T-helper 2 cell treated with Interferon-gamma antibody and Interleukin-4, amounts not matched to agents 100 ng/mL and 5 ng/mL, for 36 hours (primary cell): ENCODE measurements at regions not wholly inside any gene's neighbourhood (a gene's known extent, or its start where the extent isn't known, plus 50 kb on each side); places are given as distances from the start of the nearest gene placed in this dataset.

Source experiments
- intact Hi-C: fragments of 100-400 bp; cut with micrococcal nuclease; formaldehyde crosslinking; loops from one replicate; pipeline ENCODE4 v1.15.1; 2023

DNA sequence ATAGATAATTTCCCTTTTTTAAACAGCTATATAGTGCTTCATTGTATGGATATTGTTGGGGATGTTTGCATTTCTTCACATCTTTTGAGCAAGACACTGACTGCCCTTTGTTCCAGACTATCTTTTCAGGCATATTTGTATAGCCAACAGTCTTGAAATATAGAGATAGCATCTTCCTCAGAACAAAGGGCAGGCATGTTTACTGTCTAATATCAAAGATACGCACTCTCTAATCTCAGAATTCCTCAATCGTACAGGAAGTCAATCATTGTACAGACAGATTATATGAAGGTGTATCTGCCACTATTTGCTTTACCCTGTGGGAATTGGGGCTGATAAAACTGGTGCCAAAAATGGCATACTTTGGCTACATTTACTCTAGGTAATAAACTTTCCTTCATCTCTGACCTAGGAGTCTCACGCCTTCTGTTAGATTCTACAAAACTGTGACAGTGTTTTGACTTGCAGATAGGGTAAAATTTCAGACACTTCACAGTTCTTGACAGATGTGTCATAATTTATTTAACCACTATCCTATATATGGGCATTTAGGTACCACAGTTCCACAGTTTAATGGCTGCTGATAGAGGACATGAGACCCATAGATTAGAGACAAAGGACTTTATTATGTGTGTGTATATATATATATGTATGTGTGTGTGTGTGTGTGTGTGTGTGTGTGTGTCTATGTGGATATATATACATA lies 321.0 kb downstream of the IGSF11 start:
- intact Hi-C loops: no loop called here

DNA sequence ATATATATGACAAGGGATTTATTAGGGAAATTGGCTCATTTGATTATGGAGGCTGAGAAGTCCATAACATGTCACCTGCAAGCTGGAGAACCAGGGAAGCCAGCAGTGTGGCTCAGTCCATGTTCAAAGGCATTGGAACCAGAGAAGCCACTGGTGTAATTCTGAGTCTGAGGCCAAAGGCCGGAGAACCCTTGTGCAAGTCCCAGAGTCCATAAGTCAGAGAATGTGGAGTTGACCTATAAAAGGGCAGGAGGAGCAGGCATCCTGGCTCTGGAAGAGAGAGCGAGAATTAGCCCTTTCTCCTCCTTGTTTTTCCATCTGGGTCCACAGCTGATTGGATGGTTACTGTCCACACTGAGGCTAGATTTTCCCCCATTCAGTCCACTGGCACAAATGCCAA lies 319.8 kb downstream of the IGSF11 start:
- intact Hi-C loops: no loop called here

DNA sequence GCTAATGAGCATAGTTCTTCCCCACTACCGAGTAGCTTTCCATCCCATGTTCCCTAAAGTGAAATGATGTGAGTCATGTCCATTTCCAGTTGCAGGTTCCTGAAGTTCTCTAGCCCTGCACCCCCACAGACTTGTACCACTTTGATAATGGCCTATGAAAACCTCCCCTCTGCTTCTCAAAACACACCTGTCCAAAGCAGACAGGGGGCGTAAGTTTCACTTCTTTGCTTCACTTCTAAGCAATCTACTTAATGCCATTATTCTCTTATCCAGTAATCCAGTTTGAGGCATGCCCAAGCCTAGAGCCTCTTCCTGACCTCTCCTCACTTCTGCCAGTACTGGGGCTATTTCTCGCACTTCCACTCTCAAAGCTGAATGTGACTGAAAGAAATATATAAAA lies 305.1 kb downstream of the IGSF11 start:
- intact Hi-C loops: no loop called here

DNA sequence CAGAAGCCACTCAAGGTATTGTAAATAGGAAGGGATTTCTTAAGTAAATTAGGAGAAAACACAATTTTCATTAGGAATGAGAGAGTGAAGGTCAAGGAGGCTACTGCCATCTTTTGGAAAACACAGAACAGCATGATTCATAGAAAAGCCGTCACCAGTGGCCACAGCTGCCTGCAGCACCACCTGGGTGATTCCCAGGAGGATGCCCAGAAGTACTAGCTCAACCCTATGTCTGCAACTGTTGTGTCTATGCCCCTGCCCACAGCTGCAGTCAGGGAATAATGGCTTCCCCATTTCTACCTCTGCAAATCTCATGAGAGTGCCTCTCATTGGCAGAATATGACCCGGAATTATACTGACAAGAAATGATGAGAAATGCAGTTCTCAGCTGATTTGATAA lies 300.0 kb downstream of the IGSF11 start:
- intact Hi-C loops: no loop called here

DNA sequence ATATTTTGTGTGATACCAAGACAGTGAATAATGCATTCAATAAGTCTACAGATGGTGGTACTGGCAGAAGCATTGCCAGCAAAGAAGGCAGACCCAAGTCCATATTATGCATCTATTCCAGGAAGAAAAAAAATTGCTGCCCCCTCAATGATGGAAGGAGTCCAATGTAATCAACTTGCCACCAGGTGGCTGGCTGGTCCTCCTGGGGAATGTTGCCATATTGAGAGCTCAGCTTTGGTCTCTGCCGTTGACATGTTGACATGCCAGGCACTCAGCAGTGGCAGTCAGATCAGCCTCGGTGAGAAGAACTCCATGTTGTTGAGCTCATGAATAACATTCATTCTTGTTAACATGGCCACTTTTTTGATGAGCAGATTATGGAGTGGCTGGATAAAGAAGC lies 298.5 kb downstream of the IGSF11 start:
- intact Hi-C loops: no loop called here

DNA sequence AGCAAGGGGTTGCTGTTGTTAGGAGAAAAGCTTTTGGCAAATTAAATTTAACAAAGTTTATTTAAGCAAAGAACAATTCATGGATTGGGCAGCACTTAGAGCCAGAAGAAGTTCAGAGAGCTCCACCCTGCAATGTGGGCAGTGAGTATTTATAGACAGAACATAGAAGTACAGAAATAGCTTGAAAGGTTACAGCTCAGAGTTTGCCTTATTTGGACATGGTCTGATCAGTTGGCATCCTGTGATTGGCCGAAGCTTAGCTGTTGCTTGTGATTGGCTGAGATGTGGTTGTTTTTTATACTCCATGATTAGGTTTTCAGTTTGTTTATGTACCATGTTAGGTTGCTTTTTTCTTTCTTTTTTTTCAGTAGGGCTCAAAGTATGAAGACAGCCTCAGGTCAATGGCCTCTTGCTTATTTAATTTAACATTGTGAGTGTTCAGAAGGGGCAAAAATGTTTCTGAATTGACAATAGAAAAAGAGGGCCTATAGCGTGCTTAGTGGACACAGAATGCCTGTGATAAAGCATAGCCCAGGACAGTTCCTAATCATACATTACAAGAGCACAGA lies 293.8 kb downstream of the IGSF11 start:
- intact Hi-C loops: no loop called here

- intact Hi-C loops: no loop called here
Measured at GRCh38 chr3:118742760-118743159, 291.9 kb downstream of the IGSF11 start.

DNA sequence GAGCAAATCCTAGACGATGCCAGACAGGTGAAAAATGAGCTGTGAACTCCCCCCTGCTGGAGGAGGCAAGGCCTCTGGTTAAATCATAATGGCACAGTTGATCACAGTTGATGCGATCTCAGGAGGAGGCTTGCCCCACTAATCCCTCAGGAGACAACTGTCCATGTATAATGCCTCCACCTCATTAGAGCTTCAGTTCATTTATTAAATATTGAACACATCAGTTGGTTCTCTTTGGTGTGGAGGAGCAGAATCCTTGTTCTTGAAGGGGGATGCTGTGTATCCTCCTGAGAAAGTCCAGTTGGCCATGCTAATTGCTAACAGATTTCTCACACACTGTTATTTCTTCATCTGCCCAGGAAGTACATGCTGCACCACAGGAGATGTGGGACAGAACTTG lies 290.5 kb downstream of the IGSF11 start:
- intact Hi-C loops: no loop called here

DNA sequence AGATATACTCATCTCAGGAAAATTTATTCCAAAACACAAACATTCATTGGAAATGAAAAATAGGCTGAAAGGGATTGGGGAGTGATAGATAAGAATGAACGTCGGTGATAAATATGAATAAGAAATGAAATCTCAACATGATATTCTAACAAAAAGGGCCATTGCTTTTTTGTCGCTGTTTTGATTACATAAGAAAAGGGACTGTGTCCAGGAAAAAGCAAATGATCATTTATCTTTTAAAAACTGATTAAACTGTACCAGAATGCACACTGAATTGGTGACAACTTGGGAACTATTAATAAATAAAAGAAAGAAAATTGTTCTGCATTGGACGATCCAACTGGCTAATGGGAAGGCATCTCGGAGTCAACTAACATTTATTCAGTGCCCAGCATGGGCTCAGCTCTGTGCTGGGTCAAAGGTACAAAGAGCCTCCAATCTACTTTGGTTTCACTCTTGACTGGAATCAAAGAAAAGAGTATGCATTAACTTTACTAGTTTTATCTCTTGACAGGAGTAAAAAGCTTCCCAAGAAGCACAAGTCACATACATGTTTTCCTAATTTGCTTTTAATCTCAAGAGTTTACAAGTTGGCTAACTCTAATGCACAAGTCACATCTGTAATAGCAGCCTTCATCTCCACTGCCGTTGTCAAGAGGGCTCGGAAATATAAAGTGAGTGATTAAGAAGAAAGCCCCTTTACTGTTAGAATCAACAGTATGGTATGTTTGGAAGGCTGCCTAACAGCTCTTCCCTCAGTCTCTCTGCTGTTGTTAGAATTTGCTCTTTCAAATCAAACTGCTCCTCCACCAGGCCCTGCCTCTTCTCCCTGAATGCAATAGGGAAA lies 280.0 kb downstream of the IGSF11 start:
- intact Hi-C loops: no loop called here

- intact Hi-C loops: no loop called here
Measured at GRCh38 chr3:118755253-118755801, 279.3 kb downstream of the IGSF11 start.

DNA sequence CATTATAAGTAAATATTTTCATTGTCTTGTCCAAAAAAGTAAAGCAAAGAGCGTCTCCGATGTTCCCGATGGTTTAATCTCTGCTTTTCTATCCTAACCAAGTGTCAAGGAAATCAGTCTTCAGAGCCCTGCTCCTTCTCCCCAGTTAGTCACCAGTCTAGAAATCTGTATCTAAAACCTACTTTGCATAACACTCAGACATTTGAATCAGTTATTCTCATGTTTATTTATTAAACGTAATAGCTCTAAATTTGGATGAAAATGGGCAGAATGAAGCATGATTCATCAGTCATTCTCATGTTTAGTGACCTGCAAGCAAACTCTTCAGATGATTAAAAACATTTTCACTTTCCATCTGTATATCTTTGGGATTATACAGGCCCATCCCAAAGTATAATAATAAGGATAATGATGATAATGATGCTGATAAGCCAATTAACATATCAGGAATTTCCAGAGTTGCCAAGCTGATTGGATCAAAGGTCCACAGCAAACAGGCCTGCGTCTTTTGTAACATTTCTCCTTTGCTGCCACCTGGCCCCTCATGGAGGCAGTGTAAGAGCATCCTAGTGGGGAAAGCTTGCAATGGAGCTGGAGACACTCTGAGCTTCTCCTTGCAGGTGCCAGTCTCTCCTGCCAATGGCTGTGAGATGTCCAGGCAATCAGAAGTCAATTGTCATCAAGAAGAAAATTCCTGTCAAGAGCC lies 273.9 kb downstream of the IGSF11 start:
- intact Hi-C loops: no loop called here

DNA sequence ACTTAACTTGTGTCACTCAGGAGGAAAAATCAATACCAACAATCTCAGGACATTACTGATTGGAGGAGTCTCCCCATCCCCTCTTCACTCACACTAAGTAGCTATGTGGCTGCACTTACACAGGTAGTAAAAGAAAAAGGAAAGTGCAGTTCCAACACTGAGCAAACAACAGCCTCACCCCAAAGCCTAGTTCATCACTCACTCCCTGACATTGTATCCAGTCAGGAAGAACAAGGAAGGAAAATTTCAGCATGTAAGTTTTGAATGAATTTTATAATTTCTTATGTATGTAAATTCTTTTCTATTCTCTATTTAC lies 273.4 kb downstream of the IGSF11 start:
- intact Hi-C loops: no loop called here

- intact Hi-C loops: no loop called here
Measured at GRCh38 chr3:118765636-118766305, 268.9 kb downstream of the IGSF11 start.

GRCh38 chr3:118766306-118766669 lies 268.4 kb downstream of the IGSF11 start:
- intact Hi-C loops: no loop called here

DNA sequence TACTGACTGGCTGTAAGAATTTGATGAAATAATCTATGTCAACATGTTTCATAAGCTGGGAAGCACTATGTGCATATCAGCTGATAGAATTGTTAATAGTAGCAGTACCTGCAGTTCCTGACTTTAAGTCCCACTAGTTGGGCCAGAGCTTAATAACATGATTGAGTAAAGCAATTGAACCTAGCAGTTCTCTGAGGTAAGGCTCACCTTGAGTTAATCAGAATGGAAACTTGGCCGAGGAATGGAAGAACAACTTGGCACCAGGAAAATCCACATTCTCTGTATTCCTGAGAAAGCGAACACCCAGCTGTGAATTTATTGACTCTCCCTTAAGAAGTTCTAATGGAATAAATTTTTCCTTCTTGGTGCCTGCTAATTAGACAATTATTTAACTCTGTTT lies 262.6 kb downstream of the IGSF11 start:
- intact Hi-C loops: no loop called here

- intact Hi-C loops: no loop called here
Measured at GRCh38 chr3:118772547-118773011, 262.1 kb downstream of the IGSF11 start.

DNA sequence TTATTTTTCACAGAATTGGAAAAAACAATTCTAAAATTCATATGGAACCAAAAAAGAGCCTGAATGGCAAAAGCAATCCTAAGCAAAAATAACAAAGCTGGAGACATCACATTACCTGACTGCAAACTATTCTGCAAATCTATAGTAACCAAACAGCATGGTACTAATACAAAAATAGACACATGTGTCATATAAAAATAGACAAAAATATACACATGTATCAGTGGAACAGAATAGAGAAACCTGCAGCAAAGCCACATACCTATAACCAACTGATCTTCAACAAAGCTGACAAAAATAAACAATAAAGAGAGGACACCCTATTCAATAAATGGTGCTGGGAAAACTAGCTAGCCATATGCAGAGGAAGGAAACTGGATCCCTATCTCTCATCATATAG lies 259.6 kb downstream of the IGSF11 start:
- intact Hi-C loops: no loop called here

DNA sequence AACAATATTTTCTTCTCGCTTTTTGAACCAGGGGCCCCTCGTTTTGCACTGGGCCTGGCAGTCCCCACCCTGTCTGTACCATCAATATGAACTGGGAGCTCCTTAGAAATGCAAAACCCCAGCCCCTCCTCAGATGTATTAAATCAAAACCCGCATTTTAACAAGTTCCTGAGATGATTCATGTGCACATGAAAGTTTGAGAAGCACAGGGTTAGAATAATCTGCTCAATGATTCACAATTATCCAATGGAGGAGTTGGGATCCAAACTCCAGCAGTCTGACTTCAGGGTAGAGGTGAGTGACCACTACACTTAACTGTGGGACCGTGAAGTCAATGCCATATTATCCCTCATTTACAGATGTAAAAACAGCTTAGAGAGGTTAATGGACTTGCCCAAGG lies 256.4 kb downstream of the IGSF11 start:
- intact Hi-C loops: no loop called here

DNA sequence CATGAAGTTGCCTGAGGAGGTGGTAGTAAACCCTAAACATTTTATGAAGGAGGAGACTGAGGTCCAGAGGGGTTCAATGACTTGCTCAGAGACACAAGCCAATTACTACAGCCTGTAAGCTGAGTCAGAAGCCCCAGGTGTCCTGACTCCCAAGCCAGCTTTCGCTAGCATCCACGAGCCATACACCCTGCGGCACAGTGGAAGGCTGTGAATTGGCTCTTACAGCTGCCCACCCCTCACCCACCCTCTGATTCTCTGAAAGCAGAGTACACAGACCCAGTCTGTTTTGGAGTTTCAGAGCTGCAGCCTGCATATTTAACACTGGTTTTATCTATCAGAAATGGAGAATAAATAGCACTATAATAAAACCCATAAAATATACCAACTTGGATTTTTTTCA lies 253.4 kb downstream of the IGSF11 start:
- intact Hi-C loops: no loop called here

- intact Hi-C loops: no loop called here
Measured at GRCh38 chr3:118781839-118782238, 252.8 kb downstream of the IGSF11 start.

DNA sequence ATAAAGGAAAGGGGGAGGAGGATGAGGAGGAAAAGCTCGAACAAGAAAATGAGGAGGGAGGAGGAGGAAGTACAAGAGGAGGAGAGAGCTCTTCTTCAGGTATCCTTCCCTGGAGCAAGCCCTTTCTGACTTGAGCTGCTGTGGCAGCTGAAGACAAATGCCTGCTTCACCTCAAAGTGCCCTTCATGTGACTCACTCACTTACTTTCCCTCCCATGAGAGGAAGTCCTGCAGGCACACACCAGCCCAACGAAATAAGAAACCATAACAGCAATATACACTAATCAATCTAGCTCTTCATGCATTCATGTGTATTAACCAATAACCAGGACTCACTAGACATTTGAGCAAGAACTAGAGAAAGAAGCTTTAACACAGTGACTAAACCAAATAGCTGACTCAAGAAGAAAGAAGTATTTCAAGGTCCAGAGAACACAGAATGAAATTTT lies 251.9 kb downstream of the IGSF11 start:
- intact Hi-C loops: no loop called here
